ENCODE measurements at regions not wholly inside any gene's neighbourhood (a gene's known extent, or its start where the extent isn't known, plus 50 kb on each side); places are given as distances from the start of the nearest gene placed in this dataset.

- no peak for TF ChIP-seq USF1 (IDR thresholded peaks at IDR 0.05; ENCODE audit: borderline replicate concordance, low read depth)
- no peak for TF ChIP-seq REST (IDR thresholded peaks at IDR 0.05; ENCODE audit: low read depth, low read length)
Measured at GRCh38 chr13:67306742-67307141, 76.6 kb upstream of the PCDH9 start.

Measured in SK-N-SH (cell line).